WI38 (cell line): ENCODE measurements at regions not wholly inside any gene's neighbourhood (a gene's known extent, or its start where the extent isn't known, plus 50 kb on each side); places are given as distances from the start of the nearest gene placed in this dataset.

Experiments used
- H3K4me3 ChIP-seq: 2 replicates; pipeline ENCODE4 v1.5.1; 2011; ENCODE audit warnings: low read depth, mild to moderate bottlenecking, control low read depth, low read length
- TF ChIP-seq, protein P1 (sequence below): IDR thresholded peaks from 2 replicates; pipeline ENCODE4 v1.5.1; 2012; ENCODE audit warnings: low read depth, mild to moderate bottlenecking, control low read depth, low read length

DNA sequence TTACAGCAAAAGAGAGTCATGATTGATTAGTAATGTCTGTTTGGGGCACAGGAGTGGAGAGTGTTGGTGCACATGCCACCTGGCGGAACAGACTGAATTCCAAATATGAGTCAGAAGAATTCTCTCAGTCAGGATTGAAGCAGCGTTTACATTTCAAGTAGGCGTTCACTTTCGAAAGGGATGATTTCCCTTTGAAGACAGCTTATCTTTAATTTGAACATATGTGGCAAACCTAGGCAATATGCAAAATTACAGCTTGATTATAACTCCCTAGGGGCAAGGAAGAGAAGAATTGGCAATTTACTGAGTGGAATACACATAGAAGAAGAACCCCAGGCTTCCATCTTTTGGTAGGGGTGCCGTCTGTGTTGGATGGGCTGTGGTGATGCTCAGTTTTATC lies 235.8 kb downstream of the HAPSTR1 start:
- H3K4me3 ChIP-seq = no peak overlapping the region
- TF ChIP-seq, protein P1, sequence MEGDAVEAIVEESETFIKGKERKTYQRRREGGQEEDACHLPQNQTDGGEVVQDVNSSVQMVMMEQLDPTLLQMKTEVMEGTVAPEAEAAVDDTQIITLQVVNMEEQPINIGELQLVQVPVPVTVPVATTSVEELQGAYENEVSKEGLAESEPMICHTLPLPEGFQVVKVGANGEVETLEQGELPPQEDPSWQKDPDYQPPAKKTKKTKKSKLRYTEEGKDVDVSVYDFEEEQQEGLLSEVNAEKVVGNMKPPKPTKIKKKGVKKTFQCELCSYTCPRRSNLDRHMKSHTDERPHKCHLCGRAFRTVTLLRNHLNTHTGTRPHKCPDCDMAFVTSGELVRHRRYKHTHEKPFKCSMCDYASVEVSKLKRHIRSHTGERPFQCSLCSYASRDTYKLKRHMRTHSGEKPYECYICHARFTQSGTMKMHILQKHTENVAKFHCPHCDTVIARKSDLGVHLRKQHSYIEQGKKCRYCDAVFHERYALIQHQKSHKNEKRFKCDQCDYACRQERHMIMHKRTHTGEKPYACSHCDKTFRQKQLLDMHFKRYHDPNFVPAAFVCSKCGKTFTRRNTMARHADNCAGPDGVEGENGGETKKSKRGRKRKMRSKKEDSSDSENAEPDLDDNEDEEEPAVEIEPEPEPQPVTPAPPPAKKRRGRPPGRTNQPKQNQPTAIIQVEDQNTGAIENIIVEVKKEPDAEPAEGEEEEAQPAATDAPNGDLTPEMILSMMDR = no peak

DNA sequence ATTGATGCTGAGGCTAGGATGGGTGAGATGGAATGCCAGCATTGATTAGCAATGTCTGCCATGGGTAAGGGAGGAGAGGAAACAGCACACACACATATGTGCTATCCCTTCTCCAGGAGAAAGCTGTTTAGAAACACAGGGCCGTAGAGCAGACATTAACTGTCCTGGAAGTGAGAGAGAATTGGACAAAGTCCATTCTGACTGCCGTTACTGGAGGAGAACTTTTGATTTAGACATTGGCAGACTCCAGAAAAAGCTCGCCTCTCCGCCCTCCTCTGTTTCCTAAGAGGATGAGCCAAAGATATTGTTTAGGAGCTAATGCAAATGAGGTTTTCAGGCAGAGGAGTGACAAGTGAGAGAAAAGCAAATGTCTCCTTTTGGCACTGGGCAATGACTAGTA lies 237.0 kb downstream of the HAPSTR1 start:
- no peak overlapping the region for H3K4me3 ChIP-seq
- TF ChIP-seq, protein P1 = no peak

DNA sequence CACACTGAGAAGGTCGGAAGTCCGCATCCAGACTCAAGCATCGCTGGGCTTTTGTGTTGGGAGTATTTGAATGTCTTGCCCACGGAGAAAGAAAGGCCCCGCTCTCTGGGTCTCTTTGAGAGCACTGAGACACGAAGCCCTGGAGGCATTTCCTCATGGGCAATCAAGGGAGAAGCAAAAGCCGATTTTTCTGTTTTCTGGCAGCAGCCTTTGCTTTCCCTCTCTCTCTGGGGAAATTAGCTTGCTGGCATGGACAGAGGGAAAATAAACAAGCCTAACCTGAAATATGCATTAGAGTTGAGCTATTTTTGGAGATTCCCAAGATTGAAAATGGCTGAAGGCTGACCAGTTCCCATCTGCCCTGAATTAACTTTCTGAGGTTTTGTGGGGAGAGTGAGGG lies 238.7 kb downstream of the HAPSTR1 start:
- no peak overlapping the region for H3K4me3 ChIP-seq
- TF ChIP-seq, protein P1 = no peak

DNA sequence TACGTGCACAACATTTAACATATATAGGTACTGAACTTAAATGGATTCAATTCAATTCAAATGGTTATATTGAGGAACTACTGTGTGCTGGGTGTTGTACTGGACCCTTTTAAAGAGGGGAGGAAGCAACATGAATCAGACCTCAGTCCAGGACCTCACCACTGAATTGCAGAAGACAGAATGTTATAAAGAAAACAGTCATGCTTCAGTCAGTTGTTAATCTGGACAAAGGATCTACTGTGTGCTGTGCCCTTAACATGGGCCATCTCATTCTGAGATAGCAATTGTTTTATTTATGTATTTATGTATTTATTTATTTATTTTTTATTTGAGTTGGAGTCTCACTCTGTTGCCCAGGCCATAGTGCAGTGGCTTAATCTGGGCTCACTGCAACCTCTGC lies 240.1 kb downstream of the HAPSTR1 start:
- TF ChIP-seq, protein P1 = no peak
- no peak overlapping the region for H3K4me3 ChIP-seq

DNA sequence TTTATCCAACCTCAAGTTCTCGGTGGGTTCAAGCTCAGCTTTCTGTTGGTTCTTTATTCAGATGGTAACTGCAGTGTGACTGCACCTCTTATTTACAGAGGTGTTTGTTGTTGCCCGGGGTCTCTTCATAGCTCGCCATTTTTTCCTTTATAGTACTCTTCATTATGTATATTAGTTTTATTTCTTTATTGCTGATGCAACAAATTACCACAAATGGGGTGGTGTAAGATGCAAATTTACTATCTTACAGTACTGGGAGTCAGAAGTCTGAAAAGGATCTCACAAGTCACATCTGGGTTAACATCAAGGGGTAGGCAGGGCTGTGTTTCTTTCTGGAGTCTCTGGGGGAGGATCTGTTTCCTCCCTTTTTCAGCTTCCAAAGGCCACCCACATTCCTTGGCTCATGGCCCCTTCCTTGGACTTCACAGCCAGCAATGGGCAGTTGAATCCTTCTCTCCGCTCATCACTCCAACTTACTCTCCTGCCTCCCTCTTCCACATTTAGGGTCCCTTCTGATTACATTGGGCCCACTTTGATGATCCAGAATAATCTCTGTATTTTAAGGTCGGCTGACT lies 241.2 kb downstream of the HAPSTR1 start:
- H3K4me3 ChIP-seq = no peak overlapping the region

DNA sequence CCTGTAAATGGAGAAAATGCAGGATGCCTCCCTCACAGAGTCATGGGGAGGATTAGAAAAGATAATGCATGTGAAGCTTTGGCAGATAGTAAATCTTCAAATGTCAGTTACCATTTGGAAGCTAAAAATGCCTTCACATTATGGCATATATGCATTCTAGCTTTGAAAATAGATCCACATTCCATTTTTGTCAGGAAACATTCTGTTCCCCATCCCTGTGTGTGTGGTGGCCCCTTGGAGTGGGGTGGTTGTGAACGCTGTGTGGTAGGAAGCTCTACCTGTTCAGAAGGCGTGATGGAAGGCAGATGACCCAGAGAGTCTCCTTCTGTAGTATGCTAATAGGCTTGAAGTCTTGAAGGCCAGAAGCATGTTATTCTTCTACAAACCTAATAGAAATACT lies 242.0 kb downstream of the HAPSTR1 start:
- TF ChIP-seq, protein P1 = no peak
- H3K4me3 ChIP-seq = no peak overlapping the region

More for the DNA sequence above, 241.2 kb downstream of the HAPSTR1 start:
- TF ChIP-seq, protein P1 = no peak

DNA sequence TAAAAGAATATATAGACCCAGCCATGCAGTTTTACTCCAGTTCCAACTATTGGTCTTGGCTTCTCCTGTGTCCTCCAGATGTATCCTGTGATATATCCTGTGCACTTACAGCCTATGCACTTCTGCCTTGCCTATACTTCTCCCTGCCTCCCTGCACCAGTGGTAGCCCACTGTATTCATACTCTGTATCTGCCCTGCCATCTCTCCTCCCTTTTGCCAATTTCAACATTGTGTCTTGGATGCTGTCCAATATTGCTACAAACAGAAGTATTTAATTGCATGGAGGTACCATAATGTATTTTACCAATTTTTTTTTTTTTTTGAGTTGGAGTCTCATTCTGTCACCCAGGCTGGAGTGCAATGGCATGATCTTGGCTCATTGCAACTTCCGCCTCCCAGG lies 242.7 kb downstream of the HAPSTR1 start:
- TF ChIP-seq, protein P1 = no peak
- no peak overlapping the region for H3K4me3 ChIP-seq
